ENCODE measurements at regions not wholly inside any gene's neighbourhood (a gene's known extent, or its start where the extent isn't known, plus 50 kb on each side); places are given as distances from the start of the nearest gene placed in this dataset.

DNA sequence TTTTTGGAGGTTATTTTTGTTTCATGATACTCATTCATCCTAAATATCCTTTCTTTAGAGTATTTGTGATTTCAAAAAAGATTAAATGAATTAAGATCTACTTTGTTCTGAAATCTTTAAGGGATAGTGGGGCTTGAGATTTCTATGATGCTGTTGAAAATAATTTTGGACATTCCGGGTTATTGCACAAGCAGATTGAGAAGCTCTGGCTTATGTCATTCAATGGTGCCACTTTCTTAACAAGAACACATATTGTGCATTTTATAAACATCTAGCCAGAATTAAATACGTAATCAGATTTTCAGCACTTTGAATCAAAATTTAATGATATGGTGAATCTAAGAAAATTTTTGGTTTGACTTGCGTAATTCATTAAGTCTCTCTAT lies 207.7 kb upstream of the COL3A1 start:
- no peak overlapping the region for H3K27ac ChIP-seq
- ATAC-seq (no peak), DNase-seq (no peak)
- no peaks in the 10 kb centered on the region for H3K36me3 ChIP-seq
- WGBS, 4 donors, result 93 to 96% (median 95%) methylated on average over 3 of the region's 3 CpGs
- peaks cover 0 to 7% (median 0%) of the 10 kb centered on the region in 12 donors for H3K4me1 ChIP-seq
- no peak overlapping the region for H3K4me3 ChIP-seq
- H3K9me3 ChIP-seq, result no peaks in the 10 kb centered on the region
- intact Hi-C loops (cut with DNase I), result no loop called here
- TF ChIP-seq, protein P1, sequence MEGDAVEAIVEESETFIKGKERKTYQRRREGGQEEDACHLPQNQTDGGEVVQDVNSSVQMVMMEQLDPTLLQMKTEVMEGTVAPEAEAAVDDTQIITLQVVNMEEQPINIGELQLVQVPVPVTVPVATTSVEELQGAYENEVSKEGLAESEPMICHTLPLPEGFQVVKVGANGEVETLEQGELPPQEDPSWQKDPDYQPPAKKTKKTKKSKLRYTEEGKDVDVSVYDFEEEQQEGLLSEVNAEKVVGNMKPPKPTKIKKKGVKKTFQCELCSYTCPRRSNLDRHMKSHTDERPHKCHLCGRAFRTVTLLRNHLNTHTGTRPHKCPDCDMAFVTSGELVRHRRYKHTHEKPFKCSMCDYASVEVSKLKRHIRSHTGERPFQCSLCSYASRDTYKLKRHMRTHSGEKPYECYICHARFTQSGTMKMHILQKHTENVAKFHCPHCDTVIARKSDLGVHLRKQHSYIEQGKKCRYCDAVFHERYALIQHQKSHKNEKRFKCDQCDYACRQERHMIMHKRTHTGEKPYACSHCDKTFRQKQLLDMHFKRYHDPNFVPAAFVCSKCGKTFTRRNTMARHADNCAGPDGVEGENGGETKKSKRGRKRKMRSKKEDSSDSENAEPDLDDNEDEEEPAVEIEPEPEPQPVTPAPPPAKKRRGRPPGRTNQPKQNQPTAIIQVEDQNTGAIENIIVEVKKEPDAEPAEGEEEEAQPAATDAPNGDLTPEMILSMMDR (IDR thresholded peaks at IDR 0.05), result no peak
- no peaks in the 10 kb centered on the region for H3K27me3 ChIP-seq

DNA sequence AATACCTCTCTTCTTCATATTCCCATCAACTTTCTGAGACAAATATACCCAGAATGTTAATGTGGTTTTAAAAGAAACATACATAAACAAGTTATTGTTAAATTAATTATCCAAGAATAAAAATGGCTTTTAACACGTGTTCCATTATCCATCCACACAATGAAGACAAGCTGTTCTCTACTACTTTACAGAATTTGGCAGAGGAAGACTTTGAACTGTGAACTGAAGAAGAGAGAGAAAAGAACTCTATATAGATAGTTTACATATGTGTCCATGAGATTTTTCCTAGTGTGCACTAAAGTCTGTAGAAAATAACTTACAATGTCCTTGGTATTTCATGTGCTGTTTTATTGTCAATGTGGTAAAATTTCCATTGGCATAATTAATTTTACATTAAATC lies 207.0 kb upstream of the COL3A1 start:
- H3K4me1 ChIP-seq, result peaks cover 0 to 7% (median 0%) of the 10 kb centered on the region in 12 donors
- H3K27ac ChIP-seq, result no peak overlapping the region
- no peak for DNase-seq
- no peak for ATAC-seq
- WGBS, 4 donors, result 56 to 80% (median 67%) methylated on average over 1 of the region's 1 CpG
- no peak for TF ChIP-seq POLR2A (IDR thresholded peaks at IDR 0.05)
- TF ChIP-seq, protein P1 (IDR thresholded peaks at IDR 0.05), result no peak
- no peaks in the 10 kb centered on the region for H3K36me3 ChIP-seq
- H3K9me3 ChIP-seq, result no peaks in the 10 kb centered on the region
- no peak overlapping the region for H3K4me3 ChIP-seq
- intact Hi-C loops (cut with DNase I), result no loop called here
- H3K27me3 ChIP-seq, result no peaks in the 10 kb centered on the region

DNA sequence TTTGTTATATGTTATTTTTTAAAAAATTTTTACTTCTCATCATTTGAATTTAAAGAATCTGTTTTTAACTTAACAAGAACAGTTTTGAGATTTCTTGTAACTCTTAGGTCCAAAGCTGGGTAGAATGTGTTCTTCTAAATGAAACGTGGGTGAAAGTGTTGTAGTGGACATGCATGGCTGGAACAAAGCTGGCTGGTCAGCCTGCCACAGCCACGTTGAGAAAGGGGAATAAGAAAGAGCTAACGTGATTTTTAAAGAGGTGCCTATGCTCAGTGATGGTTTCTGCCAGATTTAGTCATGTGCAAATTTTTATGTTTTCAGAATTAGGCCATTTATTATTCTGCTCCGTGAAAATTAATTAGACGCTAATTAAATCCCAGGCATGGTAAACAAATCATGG lies 203.9 kb upstream of the COL3A1 start:
- TF ChIP-seq, protein P1 (IDR thresholded peaks at IDR 0.05), result no peak
- TF ChIP-seq POLR2A (IDR thresholded peaks at IDR 0.05), result no peak
- DNase-seq (no peak), ATAC-seq (no peak)
- Histone ChIP-seq H3K4me3 (no peak overlapping the region), H3K27ac (no peak overlapping the region), H3K36me3 (no peaks in the 10 kb centered on the region), H3K4me1 (peaks cover 0 to 7% (median 0%) of the 10 kb centered on the region in 12 donors), H3K9me3 (no peaks in the 10 kb centered on the region), H3K27me3 (no peaks in the 10 kb centered on the region)
- WGBS, 4 donors, result 84 to 87% (median 86%) methylated on average over 5 of the region's 5 CpGs
- intact Hi-C loops (cut with DNase I), result loop anchor here in 1 of 10 donors (10.0 kb wide), 1 partner anchor 235 kb away; no protein-coding TSS in a partner anchor

DNA sequence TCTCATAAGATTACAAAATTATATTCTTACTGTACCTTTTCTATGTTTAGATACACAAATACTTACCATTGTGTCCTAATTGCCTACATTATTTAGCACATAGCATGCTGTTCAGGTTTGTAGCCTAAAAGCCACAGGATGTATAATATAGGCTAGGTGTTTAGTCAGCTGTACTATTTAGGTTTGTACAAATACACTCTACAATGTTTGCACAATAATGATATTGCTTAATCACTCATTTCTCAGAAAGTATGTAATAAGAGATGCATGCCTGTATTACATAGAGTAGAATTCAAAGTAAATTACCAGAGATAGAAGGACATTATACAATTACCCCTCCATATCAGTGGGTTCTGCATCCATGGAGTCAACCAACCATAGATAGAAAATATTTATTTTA lies 201.1 kb upstream of the COL3A1 start:
- H3K27me3 ChIP-seq, result no peaks in the 10 kb centered on the region
- TF ChIP-seq POLR2A (IDR thresholded peaks at IDR 0.05), result no peak
- TF ChIP-seq, protein P1 (IDR thresholded peaks at IDR 0.05), result no peak
- DNase-seq, result no peak
- H3K36me3 ChIP-seq, result no peaks in the 10 kb centered on the region
- ATAC-seq, result no peak
- H3K4me1 ChIP-seq, result no peaks in the 10 kb centered on the region
- no peaks in the 10 kb centered on the region for H3K9me3 ChIP-seq
- H3K4me3 ChIP-seq, result no peak overlapping the region
- no peak overlapping the region for H3K27ac ChIP-seq
- intact Hi-C loops (cut with DNase I), result loop anchor here in 1 of 10 donors (10.0 kb wide), 1 partner anchor 238 kb away; no protein-coding TSS in a partner anchor

Measured in heart left ventricle (tissue), 16 donors.